ENCODE measurements at regions not wholly inside any gene's neighbourhood (a gene's known extent, or its start where the extent isn't known, plus 50 kb on each side); places are given as distances from the start of the nearest gene placed in this dataset.

DNA sequence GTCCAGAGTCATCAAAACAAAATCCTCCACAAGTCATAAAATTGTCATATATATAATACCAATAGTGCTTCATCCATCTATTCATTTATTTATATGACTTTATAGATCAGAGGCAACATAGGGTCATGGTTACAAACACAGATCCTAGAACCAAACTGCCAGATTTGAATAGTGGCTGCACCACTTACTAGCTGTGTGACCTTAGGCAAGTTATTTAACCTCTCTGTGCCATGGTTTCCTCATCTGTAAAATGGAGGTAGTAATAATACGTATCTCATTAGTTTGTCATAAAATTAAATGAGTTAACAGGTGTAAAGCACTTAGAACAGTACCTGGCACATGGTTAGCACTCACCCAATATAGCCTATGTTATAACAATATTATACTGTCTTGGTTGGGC lies 58.9 kb upstream of the BZW1 start:
- DNase-seq = no peak

DNA sequence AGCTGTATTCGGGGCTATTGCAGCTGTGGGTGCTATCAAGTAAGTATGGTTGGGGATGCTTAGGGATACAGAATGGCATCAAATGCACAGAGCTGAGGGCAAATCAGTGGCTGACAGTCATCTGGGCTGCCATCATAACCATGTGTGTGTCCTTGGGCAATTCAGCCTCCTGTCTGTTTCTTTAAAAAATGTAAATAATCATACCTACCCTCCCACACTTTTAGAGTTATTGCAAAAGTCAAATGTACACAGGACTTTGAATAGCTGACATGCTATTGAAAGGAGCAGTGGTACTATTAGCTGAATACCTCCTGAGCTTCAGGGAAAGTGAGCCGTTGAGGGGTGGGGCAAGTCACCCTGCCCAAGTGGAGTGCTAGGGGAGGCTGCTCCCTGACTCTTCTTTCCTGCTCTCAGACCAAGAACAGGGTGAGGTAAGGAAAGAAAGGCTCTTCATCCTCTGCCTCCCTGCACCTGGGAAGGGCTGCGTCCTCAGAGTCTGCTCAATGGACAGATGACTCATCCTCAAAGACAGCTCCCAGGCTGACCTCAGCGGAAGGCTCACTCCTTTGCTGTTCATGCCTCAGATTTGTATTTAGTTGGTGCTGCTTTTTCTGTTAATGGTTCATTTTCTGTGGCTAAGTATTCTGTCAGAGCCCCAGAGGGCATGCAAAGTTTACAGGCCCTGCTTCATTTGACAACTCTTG lies 54.9 kb upstream of the BZW1 start:
- no peak for DNase-seq

DNA sequence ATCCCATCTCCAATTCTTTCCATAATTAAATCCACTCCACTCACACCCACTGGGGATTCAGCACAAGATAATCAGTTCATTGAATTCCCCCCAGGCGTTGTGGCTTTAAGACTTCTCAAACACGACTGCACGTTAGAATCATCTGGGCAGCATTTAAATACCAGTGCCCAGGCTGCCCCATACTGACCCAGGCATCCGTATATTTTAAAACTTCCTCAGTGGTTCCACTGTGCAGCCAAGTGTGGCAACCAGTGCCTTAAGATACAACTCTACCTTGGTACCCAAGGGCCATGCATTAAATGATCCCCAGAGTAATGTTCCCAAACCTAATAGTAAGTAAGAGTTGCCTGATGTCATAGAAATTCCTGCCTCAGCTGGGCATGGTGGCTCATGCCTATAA lies 54.3 kb upstream of the BZW1 start:
- no peak for DNase-seq

DNA sequence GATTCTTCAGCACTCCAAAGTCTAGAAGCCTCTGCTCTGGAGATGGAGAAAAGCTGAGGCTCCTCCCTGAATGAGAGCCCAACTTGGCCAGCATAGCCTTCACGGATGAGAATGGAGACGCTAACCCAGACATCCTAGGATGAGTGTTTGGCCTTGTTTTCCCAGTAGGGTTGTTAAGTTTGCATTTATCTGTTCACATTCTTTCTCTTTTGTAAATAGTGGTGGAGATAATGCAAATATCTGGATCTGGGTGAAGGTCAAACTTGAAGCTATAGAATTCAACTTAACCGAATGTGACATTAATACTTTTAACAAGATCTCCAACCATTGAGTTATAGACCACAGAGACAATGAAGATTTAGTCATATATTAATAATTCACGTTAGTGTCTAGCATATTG lies 53.4 kb upstream of the BZW1 start:
- no peak for DNase-seq

DNA sequence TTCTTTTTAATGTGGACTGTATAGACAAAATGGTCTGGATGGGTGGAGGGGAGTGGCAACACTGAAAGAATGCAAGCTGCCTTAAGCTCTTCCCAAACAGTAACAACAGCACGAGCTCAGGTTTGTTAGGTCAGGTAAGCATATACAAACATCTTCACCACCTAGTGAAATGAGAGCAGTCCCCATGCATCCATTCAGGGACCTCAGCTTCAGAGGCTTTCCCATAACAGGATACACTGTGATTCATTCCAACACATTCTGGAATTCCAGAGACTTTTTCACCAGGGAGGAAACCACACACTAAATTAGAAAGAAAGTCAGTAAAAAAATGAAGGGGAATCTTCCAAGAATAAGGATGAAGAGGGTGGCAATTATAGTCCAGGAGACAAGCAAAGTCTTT lies 50.4 kb upstream of the BZW1 start:
- DNase-seq = no peak

All from MV-4-11 (cell line).